Right lobe of liver (tissue), 4 donors: ENCODE measurements at regions not wholly inside any gene's neighbourhood (a gene's known extent, or its start where the extent isn't known, plus 50 kb on each side); places are given as distances from the start of the nearest gene placed in this dataset.

ENCODE experiments used
- POLR2A ChIP-seq: fragments of 450-650 bp; IDR thresholded peaks from one replicate; pipeline ENCODE4 v1.6.1; 2017; ENCODE audit warnings: antibody characterized with exemption, mild to moderate bottlenecking
- TF ChIP-seq, protein P1 (sequence below), 4 donors: fragments of 200-600 bp in 3 of 4; fragments of 450-650 bp in 1 of 4; IDR thresholded peaks; one replicate each; pipeline versions ENCODE4 v1.5.1 to v1.8.0; 2016 to 2022; ENCODE audit warnings: antibody characterized with exemption in 4 of 4, mild to moderate bottlenecking in 2 of 4
- donor health status: DM: no; HTN: no; CAD: no.
- donor health status: DM: no; HTN: no; CAD: no.
- donor health status: DM: no; HTN: yes; CAD: no.

- TF ChIP-seq POLR2A = no peak
- TF ChIP-seq, protein P1, sequence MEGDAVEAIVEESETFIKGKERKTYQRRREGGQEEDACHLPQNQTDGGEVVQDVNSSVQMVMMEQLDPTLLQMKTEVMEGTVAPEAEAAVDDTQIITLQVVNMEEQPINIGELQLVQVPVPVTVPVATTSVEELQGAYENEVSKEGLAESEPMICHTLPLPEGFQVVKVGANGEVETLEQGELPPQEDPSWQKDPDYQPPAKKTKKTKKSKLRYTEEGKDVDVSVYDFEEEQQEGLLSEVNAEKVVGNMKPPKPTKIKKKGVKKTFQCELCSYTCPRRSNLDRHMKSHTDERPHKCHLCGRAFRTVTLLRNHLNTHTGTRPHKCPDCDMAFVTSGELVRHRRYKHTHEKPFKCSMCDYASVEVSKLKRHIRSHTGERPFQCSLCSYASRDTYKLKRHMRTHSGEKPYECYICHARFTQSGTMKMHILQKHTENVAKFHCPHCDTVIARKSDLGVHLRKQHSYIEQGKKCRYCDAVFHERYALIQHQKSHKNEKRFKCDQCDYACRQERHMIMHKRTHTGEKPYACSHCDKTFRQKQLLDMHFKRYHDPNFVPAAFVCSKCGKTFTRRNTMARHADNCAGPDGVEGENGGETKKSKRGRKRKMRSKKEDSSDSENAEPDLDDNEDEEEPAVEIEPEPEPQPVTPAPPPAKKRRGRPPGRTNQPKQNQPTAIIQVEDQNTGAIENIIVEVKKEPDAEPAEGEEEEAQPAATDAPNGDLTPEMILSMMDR (IDR thresholded peaks at IDR 0.05) = no peak
Observed at GRCh38 chr21:16074950-16075489, 345.2 kb downstream of the USP25 start.
